ENCODE measurements at regions not wholly inside any gene's neighbourhood (a gene's known extent, or its start where the extent isn't known, plus 50 kb on each side); places are given as distances from the start of the nearest gene placed in this dataset.

DNA sequence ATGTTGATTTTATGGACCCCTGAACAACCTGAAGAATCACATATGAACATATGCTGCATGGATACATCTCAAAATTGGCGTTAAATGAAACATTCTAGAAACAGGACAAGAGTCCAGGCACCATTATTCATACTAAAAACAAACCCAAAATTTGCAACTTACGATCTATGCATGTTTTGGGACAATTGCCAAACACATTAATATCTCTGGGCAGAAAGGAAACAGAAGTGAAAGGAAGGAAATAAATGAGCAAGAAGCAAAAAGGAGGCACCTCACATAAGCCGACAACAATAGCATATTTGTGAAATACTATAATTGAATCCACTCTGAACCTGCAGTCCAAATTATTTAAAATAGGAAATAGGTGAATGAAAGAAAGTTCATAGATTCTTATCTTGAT, 1505.3 kb downstream of the AACS start:
- TF ChIP-seq POLR2AphosphoS5 (IDR thresholded peaks at IDR 0.05) = no peak
- TF ChIP-seq, protein P1, sequence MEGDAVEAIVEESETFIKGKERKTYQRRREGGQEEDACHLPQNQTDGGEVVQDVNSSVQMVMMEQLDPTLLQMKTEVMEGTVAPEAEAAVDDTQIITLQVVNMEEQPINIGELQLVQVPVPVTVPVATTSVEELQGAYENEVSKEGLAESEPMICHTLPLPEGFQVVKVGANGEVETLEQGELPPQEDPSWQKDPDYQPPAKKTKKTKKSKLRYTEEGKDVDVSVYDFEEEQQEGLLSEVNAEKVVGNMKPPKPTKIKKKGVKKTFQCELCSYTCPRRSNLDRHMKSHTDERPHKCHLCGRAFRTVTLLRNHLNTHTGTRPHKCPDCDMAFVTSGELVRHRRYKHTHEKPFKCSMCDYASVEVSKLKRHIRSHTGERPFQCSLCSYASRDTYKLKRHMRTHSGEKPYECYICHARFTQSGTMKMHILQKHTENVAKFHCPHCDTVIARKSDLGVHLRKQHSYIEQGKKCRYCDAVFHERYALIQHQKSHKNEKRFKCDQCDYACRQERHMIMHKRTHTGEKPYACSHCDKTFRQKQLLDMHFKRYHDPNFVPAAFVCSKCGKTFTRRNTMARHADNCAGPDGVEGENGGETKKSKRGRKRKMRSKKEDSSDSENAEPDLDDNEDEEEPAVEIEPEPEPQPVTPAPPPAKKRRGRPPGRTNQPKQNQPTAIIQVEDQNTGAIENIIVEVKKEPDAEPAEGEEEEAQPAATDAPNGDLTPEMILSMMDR (IDR thresholded peaks at IDR 0.05; ENCODE audit: poor library complexity, severe bottlenecking) = no peak
